Ishikawa (cell line): ENCODE measurements at regions not wholly inside any gene's neighbourhood (a gene's known extent, or its start where the extent isn't known, plus 50 kb on each side); places are given as distances from the start of the nearest gene placed in this dataset.

Experiments used
- CEBPB ChIP-seq: IDR thresholded peaks from 2 replicates; pipeline ENCODE4 v1.6.1; 2012
- CREB1 ChIP-seq: IDR thresholded peaks from 2 replicates; pipeline ENCODE4 v1.6.1; 2012; ENCODE audit warnings: low read depth
- EGR1 ChIP-seq: IDR thresholded peaks from 2 replicates; pipeline ENCODE4 v1.6.1; 2012
- EP300 ChIP-seq: IDR thresholded peaks from 2 replicates; pipeline ENCODE4 v1.6.1; 2012; ENCODE audit warnings: borderline replicate concordance
- FOXM1 ChIP-seq: IDR thresholded peaks from 2 replicates; pipeline ENCODE4 v1.6.1; 2012; ENCODE audit warnings: low read depth, borderline replicate concordance
- MAX ChIP-seq: IDR thresholded peaks from 2 replicates; pipeline ENCODE4 v1.6.1; 2012
- NFIC ChIP-seq: IDR thresholded peaks from 2 replicates; pipeline ENCODE4 v1.6.1; 2012
- RAD21 ChIP-seq: IDR thresholded peaks from 2 replicates; pipeline ENCODE4 v1.6.1; 2012; ENCODE audit warnings: low read depth
- REST ChIP-seq: IDR thresholded peaks from 2 replicates; pipeline ENCODE4 v1.6.1; 2012; ENCODE audit warnings: low read depth, mild to moderate bottlenecking
- TAF1 ChIP-seq: IDR thresholded peaks from 2 replicates; pipeline ENCODE4 v1.6.1; 2012; ENCODE audit warnings: low read depth, mild to moderate bottlenecking
- TCF12 ChIP-seq: IDR thresholded peaks from 2 replicates; pipeline ENCODE4 v1.6.1; 2012; ENCODE audit warnings: low read depth
- TEAD4 ChIP-seq: IDR thresholded peaks from 2 replicates; pipeline ENCODE4 v1.6.1; 2012
- USF1 ChIP-seq: IDR thresholded peaks from 2 replicates; pipeline ENCODE4 v1.6.1; 2012
- YY1 ChIP-seq: IDR thresholded peaks from 2 replicates; pipeline ENCODE4 v1.6.1; 2012; ENCODE audit warnings: low read depth
- ZBTB7A ChIP-seq: IDR thresholded peaks from 2 replicates; pipeline ENCODE4 v1.6.1; 2012; ENCODE audit warnings: low read depth

GRCh38 chr16:86922311-86922710 is 344.0 kb downstream of the FOXL1 start:
- no peak for TF ChIP-seq YY1
- TF ChIP-seq REST = no peak
- no peak for TF ChIP-seq FOXM1
- no peak for TF ChIP-seq TEAD4
- TF ChIP-seq RAD21 = no peak
- TF ChIP-seq CREB1 = no peak
- TF ChIP-seq EP300 = no peak
- no peak for TF ChIP-seq CEBPB
- TF ChIP-seq TCF12 = no peak

GRCh38 chr16:86923656-86924055 is 345.3 kb downstream of the FOXL1 start:
- TF ChIP-seq TAF1 (no peak), TEAD4 (no peak), ZBTB7A (no peak), CREB1 (no peak), TCF12 (no peak)

GRCh38 chr16:86924537-86924936 is 346.2 kb downstream of the FOXL1 start:
- TF ChIP-seq USF1 (no peak), FOXM1 (no peak), YY1 (no peak), NFIC (no peak), EP300 (no peak), MAX (no peak), TCF12 (no peak)

GRCh38 chr16:86925067-86925791 is 346.9 kb downstream of the FOXL1 start:
- TF ChIP-seq NFIC = no peak

GRCh38 chr16:86926181-86927094 is 348.1 kb downstream of the FOXL1 start:
- no peak for TF ChIP-seq REST
- no peak for TF ChIP-seq TEAD4
- no peak for TF ChIP-seq TCF12
- TF ChIP-seq YY1 = no peak
- no peak for TF ChIP-seq RAD21
- TF ChIP-seq TAF1 = no peak
- TF ChIP-seq CEBPB = no peak
- no peak for TF ChIP-seq USF1
- TF ChIP-seq EGR1 = no peak
- TF ChIP-seq EP300 = no peak
- TF ChIP-seq CREB1 = no peak
- no peak for TF ChIP-seq ZBTB7A
- TF ChIP-seq NFIC = no peak
- no peak for TF ChIP-seq MAX
- TF ChIP-seq FOXM1 = no peak

- TF ChIP-seq TEAD4 = no peak
- TF ChIP-seq CREB1 = no peak
- no peak for TF ChIP-seq FOXM1
- no peak for TF ChIP-seq RAD21
- TF ChIP-seq NFIC = no peak
- TF ChIP-seq TCF12 = no peak
- TF ChIP-seq REST = no peak
Observed at GRCh38 chr16:86927699-86928098, 349.4 kb downstream of the FOXL1 start.
